Left forelimb (tissue), 1 donor: ENCODE measurements at regions not wholly inside any gene's neighbourhood (a gene's known extent, or its start where the extent isn't known, plus 50 kb on each side); places are given as distances from the start of the nearest gene placed in this dataset.

Experiments used
- DNase-seq: peaks from one replicate; pipeline ENCODE4 v3.0.0-alpha.2; 2018; ENCODE audit warnings: low spot score

GRCh38 chr3:117079997-117080396 lies 370.4 kb downstream of the TUSC7 start:
- DNase-seq = no peak

- DNase-seq = no peak
Measured at GRCh38 chr3:117080872-117081271, 371.3 kb downstream of the TUSC7 start.

GRCh38 chr3:117084277-117084676 lies 374.7 kb downstream of the TUSC7 start:
- no peak for DNase-seq

GRCh38 chr3:117084739-117085270 lies 375.2 kb downstream of the TUSC7 start:
- DNase-seq = no peak

- DNase-seq = no peak
Measured at GRCh38 chr3:117091676-117092075, 382.1 kb downstream of the TUSC7 start.

- no peak for DNase-seq
Measured at GRCh38 chr3:117096549-117096948, 387.0 kb downstream of the TUSC7 start.

- no peak for DNase-seq
Measured at GRCh38 chr3:117097351-117097750, 387.8 kb downstream of the TUSC7 start.

GRCh38 chr3:117101697-117102096 lies 392.1 kb downstream of the TUSC7 start:
- DNase-seq = no peak

- no peak for DNase-seq
Measured at GRCh38 chr3:117102426-117102825, 392.8 kb downstream of the TUSC7 start.

GRCh38 chr3:117103675-117104074 lies 394.1 kb downstream of the TUSC7 start:
- no peak for DNase-seq

- DNase-seq = no peak
Measured at GRCh38 chr3:117104381-117104780, 394.8 kb downstream of the TUSC7 start.

- DNase-seq = no peak
Measured at GRCh38 chr3:117104792-117105191, 395.2 kb downstream of the TUSC7 start.

GRCh38 chr3:117105686-117106085 lies 396.1 kb downstream of the TUSC7 start:
- DNase-seq = no peak

GRCh38 chr3:117106396-117106795 lies 396.8 kb downstream of the TUSC7 start:
- no peak for DNase-seq

- DNase-seq = no peak
Measured at GRCh38 chr3:117107946-117108345, 398.4 kb downstream of the TUSC7 start.

GRCh38 chr3:117109178-117109577 lies 399.6 kb downstream of the TUSC7 start:
- DNase-seq = no peak

- no peak for DNase-seq
Measured at GRCh38 chr3:117114517-117115265, 405.1 kb downstream of the TUSC7 start.

- no peak for DNase-seq
Measured at GRCh38 chr3:117117188-117117936, 407.8 kb downstream of the TUSC7 start.

GRCh38 chr3:117118604-117119003 lies 409.0 kb downstream of the TUSC7 start:
- DNase-seq = no peak

GRCh38 chr3:117120014-117120413 lies 410.4 kb downstream of the TUSC7 start:
- no peak for DNase-seq

GRCh38 chr3:117122609-117123008 lies 413.0 kb downstream of the TUSC7 start:
- DNase-seq = no peak

- DNase-seq = no peak
Measured at GRCh38 chr3:117126460-117126859, 416.9 kb downstream of the TUSC7 start.

GRCh38 chr3:117126946-117127546 lies 417.5 kb downstream of the TUSC7 start:
- DNase-seq = no peak
